Endodermal cell (in vitro differentiated cells): ENCODE measurements at regions not wholly inside any gene's neighbourhood (a gene's known extent, or its start where the extent isn't known, plus 50 kb on each side); places are given as distances from the start of the nearest gene placed in this dataset.

Experiments
- DNase-seq: peaks from one replicate; pipeline ENCODE4 v3.0.0-alpha.2; 2017
- H3K27ac ChIP-seq: 2 replicates; pipeline ENCODE4 v1.5.1; 2013; ENCODE audit warnings: mild to moderate bottlenecking, low read depth, low read length, moderate library complexity
- H3K27me3 ChIP-seq: 2 replicates; pipeline ENCODE4 v1.6.1; 2013; ENCODE audit warnings: mild to moderate bottlenecking, low read length, moderate library complexity; ENCODE audit not compliant: insufficient read depth, control insufficient read depth, poor library complexity, severe bottlenecking
- H3K36me3 ChIP-seq: 2 replicates; pipeline ENCODE4 v1.7.0; 2013; ENCODE audit warnings: mild to moderate bottlenecking, low read length, moderate library complexity; ENCODE audit not compliant: control insufficient read depth, insufficient read depth
- H3K4me1 ChIP-seq: one replicate; pipeline ENCODE4 v1.7.0; 2013; ENCODE audit warnings: low read length; ENCODE audit not compliant: control insufficient read depth, insufficient read depth
- H3K4me3 ChIP-seq: 2 replicates; pipeline ENCODE4 v1.5.1; 2013; ENCODE audit warnings: mild to moderate bottlenecking, low read length, moderate library complexity
- H3K9ac ChIP-seq: 2 replicates; pipeline ENCODE4 v1.6.1; 2013; ENCODE audit warnings: mild to moderate bottlenecking, low read length, moderate library complexity; ENCODE audit not compliant: poor library complexity, severe bottlenecking; ENCODE audit errors: extremely low read depth
- H3K9me3 ChIP-seq: 2 replicates; pipeline ENCODE4 v1.6.1; 2013; ENCODE audit warnings: mild to moderate bottlenecking, low read length, moderate library complexity; ENCODE audit not compliant: control insufficient read depth
- H3K27ac Mint-ChIP-seq: 2 replicates; pipeline ENCODE4 v1.8.0; 2020; ENCODE audit warnings: mixed read lengths
- H3K27me3 Mint-ChIP-seq: 2 replicates; pipeline ENCODE4 v1.8.0; 2021; ENCODE audit warnings: mild to moderate bottlenecking, mixed read lengths; ENCODE audit not compliant: insufficient read depth
- H3K36me3 Mint-ChIP-seq: 2 replicates; pipeline ENCODE4 v1.8.0; 2020; ENCODE audit warnings: low read depth, mixed read lengths
- H3K4me1 Mint-ChIP-seq: 2 replicates; pipeline ENCODE4 v1.8.0; 2020; ENCODE audit warnings: mixed read lengths
- H3K4me3 Mint-ChIP-seq: 2 replicates; pipeline ENCODE4 v1.8.0; 2020; ENCODE audit warnings: mild to moderate bottlenecking, moderate library complexity, mixed read lengths
- H3K9me3 Mint-ChIP-seq: 2 replicates; pipeline ENCODE4 v1.8.0; 2020; ENCODE audit warnings: mild to moderate bottlenecking, mixed read lengths
- WGBS, 2 experiments: methylation state at CpG; one replicate each; pipeline versions ENCODE4 v1.1.5 to v1.1.7; 2013; ENCODE audit warnings: missing lambda C conversion rate in 2 of 2, mixed read lengths in 1 of 2; ENCODE audit not compliant: insufficient coverage in 1 of 2, insufficient read length in 1 of 2; 5-methylcytosine and 5-hydroxymethylcytosine counted together
- TF ChIP-seq, protein P1 (sequence below): fragments of 200-600 bp; sonication (generic); conservative IDR thresholded peaks from 2 replicates; pipeline ENCODE4 v1.5.0; 2021; ENCODE audit warnings: antibody characterized with exemption, mild to moderate bottlenecking

DNA sequence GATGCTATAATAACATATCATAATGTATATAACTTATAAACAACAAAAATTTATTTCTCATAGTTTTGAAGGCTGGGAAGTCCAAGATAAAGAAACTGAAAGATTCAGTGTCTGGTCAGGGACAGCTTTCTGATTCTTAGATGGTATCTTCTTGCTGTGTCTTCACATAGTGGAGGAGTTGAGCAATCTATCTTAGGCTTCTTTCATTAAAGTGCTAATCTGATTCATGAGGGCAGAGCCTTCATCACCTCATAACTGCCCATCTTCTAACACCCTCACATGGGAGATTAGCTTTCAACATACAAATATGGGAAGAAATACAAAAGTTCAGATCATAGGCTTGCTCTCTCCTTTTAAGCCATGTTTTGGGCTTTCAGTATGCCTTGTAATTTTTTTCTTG lies 774.8 kb upstream of the EPHA6 start:
- TF ChIP-seq, protein P1, sequence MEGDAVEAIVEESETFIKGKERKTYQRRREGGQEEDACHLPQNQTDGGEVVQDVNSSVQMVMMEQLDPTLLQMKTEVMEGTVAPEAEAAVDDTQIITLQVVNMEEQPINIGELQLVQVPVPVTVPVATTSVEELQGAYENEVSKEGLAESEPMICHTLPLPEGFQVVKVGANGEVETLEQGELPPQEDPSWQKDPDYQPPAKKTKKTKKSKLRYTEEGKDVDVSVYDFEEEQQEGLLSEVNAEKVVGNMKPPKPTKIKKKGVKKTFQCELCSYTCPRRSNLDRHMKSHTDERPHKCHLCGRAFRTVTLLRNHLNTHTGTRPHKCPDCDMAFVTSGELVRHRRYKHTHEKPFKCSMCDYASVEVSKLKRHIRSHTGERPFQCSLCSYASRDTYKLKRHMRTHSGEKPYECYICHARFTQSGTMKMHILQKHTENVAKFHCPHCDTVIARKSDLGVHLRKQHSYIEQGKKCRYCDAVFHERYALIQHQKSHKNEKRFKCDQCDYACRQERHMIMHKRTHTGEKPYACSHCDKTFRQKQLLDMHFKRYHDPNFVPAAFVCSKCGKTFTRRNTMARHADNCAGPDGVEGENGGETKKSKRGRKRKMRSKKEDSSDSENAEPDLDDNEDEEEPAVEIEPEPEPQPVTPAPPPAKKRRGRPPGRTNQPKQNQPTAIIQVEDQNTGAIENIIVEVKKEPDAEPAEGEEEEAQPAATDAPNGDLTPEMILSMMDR, result no peak
- Histone ChIP-seq H3K27me3 (no peaks in the 10 kb centered on the region), H3K4me1 (no peaks in the 10 kb centered on the region), H3K27ac (no peak overlapping the region), H3K36me3 (no peaks in the 10 kb centered on the region), H3K4me3 (no peak overlapping the region), H3K9me3 (no peaks in the 10 kb centered on the region), H3K9ac (no peak overlapping the region)
- H3K9me3 Mint-ChIP-seq, result peaks cover 5% of the 10 kb centered on the region
- DNase-seq, result no peak
- no peaks in the 10 kb centered on the region for H3K36me3 Mint-ChIP-seq
- H3K27me3 Mint-ChIP-seq, result no peaks in the 10 kb centered on the region
- H3K4me1 Mint-ChIP-seq, result no peaks in the 10 kb centered on the region
- H3K4me3 Mint-ChIP-seq, result no peak overlapping the region
- H3K27ac Mint-ChIP-seq, result no peak overlapping the region

DNA sequence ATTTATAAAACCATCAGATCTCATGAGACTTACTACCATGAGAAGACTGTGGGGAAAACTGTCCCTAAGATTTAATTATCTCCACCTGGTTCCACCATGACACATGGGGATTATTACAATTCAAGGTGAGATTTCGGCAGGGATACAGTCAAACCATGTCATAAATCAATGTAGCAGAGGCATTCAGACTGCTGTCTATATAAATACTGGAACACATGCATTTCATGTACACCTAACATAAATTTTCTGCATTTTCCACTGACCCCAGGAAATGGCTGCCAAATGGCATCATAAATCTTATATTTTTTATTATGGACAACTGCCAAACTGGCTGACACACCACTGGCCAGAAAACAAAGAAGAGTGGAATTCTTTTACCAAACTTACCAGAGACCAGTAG lies 755.1 kb upstream of the EPHA6 start:
- TF ChIP-seq, protein P1, result no peak
- no peak overlapping the region for H3K4me3 Mint-ChIP-seq
- no peak overlapping the region for H3K27ac ChIP-seq
- no peaks in the 10 kb centered on the region for H3K4me1 Mint-ChIP-seq
- no peaks in the 10 kb centered on the region for H3K9me3 ChIP-seq
- no peak overlapping the region for H3K9ac ChIP-seq
- WGBS, 2 experiments, result 95% methylated on average over 1 of the region's 1 CpG; no CpG with 5 or more reads in 1 of the 2 experiments
- no peak for DNase-seq
- no peaks in the 10 kb centered on the region for H3K27me3 Mint-ChIP-seq
- no peak overlapping the region for H3K4me3 ChIP-seq
- H3K9me3 Mint-ChIP-seq, result no peaks in the 10 kb centered on the region
- no peaks in the 10 kb centered on the region for H3K36me3 Mint-ChIP-seq
- H3K27ac Mint-ChIP-seq, result no peak overlapping the region
- H3K36me3 ChIP-seq, result no peaks in the 10 kb centered on the region
- no peaks in the 10 kb centered on the region for H3K4me1 ChIP-seq
- H3K27me3 ChIP-seq, result no peaks in the 10 kb centered on the region

DNA sequence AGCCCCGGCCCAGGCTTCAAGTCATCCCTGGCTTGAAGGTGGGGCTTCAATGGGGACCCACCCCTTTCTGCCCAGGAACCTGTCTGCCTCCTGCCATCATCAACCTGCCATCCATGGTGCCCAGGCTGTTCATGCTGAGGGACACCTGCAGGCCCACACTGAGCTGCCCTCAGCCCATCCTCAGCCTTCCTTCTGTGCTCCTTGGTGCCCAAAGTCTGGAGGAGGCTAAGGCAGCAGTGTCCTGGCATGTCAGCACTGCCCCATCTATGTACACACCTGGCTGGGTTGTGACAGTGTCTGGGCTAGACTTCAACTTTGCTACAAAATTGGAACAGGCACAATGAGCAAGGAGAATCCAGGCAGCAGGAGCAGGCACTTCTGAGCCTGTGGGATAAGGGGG lies 745.3 kb upstream of the EPHA6 start:
- no peaks in the 10 kb centered on the region for H3K9me3 ChIP-seq
- Mint-ChIP-seq H3K27me3 (no peaks in the 10 kb centered on the region), H3K4me1 (no peaks in the 10 kb centered on the region), H3K27ac (no peak overlapping the region), H3K36me3 (no peaks in the 10 kb centered on the region), H3K9me3 (no peaks in the 10 kb centered on the region), H3K4me3 (no peak overlapping the region)
- TF ChIP-seq, protein P1, result no peak
- no peaks in the 10 kb centered on the region for H3K27me3 ChIP-seq
- WGBS, 2 experiments, result 90 to 100% methylated on average over 1 of the region's 1 CpG
- H3K4me1 ChIP-seq, result no peaks in the 10 kb centered on the region
- no peak for DNase-seq
- H3K36me3 ChIP-seq, result no peaks in the 10 kb centered on the region
- H3K9ac ChIP-seq, result no peak overlapping the region
- H3K27ac ChIP-seq, result no peak overlapping the region
- no peak overlapping the region for H3K4me3 ChIP-seq
